Middle frontal gyrus (tissue), 1 donor: ENCODE measurements at regions not wholly inside any gene's neighbourhood (a gene's known extent, or its start where the extent isn't known, plus 50 kb on each side); places are given as distances from the start of the nearest gene placed in this dataset.

Experiments used
- DNase-seq: peaks from one replicate; pipeline ENCODE4 v3.0.0-alpha.2; 2015; ENCODE audit warnings: low spot score; ENCODE audit errors: extremely low spot score

GRCh38 chr1:87437663-87438295 lies 109.1 kb downstream of the LMO4 start:
- DNase-seq = no peak

- no peak for DNase-seq
These were observed 111.1 kb downstream of the LMO4 start for GRCh38 chr1:87439821-87440220.

GRCh38 chr1:87449348-87449963 lies 120.8 kb downstream of the LMO4 start:
- DNase-seq = no peak

- DNase-seq = no peak
These were observed 121.5 kb downstream of the LMO4 start for GRCh38 chr1:87450136-87450535.

- no peak for DNase-seq
These were observed 122.0 kb downstream of the LMO4 start for GRCh38 chr1:87450615-87451209.

- no peak for DNase-seq
These were observed 122.7 kb downstream of the LMO4 start for GRCh38 chr1:87451229-87451920.

- DNase-seq = no peak
These were observed 124.0 kb downstream of the LMO4 start for GRCh38 chr1:87452648-87453047.

GRCh38 chr1:87457408-87457807 lies 128.7 kb downstream of the LMO4 start:
- no peak for DNase-seq

- DNase-seq = no peak
These were observed 134.2 kb downstream of the LMO4 start for GRCh38 chr1:87462894-87463293.

- DNase-seq = no peak
These were observed 135.4 kb downstream of the LMO4 start for GRCh38 chr1:87464022-87464490.

GRCh38 chr1:87466621-87467020 lies 137.9 kb downstream of the LMO4 start:
- DNase-seq = no peak

- no peak for DNase-seq
These were observed 144.0 kb downstream of the LMO4 start for GRCh38 chr1:87472716-87473115.

GRCh38 chr1:87473203-87473661 lies 144.6 kb downstream of the LMO4 start:
- no peak for DNase-seq

- no peak for DNase-seq
These were observed 145.4 kb downstream of the LMO4 start for GRCh38 chr1:87474098-87474497.

GRCh38 chr1:87478231-87478630 lies 149.6 kb downstream of the LMO4 start:
- no peak for DNase-seq

GRCh38 chr1:87495147-87495546 lies 166.5 kb downstream of the LMO4 start:
- DNase-seq = no peak

- no peak for DNase-seq
These were observed 167.2 kb downstream of the LMO4 start for GRCh38 chr1:87495870-87496269.

GRCh38 chr1:87497380-87498203 lies 168.9 kb downstream of the LMO4 start:
- DNase-seq = no peak

- no peak for DNase-seq
These were observed 173.1 kb downstream of the LMO4 start for GRCh38 chr1:87501738-87502137.

- DNase-seq = no peak
These were observed 176.8 kb downstream of the LMO4 start for GRCh38 chr1:87505391-87505983.

- DNase-seq = no peak
These were observed 177.5 kb downstream of the LMO4 start for GRCh38 chr1:87506147-87506546.
